ENCODE measurements at regions not wholly inside any gene's neighbourhood (a gene's known extent, or its start where the extent isn't known, plus 50 kb on each side); places are given as distances from the start of the nearest gene placed in this dataset.
"Not testable (repeated sequence)": the region's sequence is repeated elsewhere in the genome, so short reads cannot be mapped to it uniquely, and the experiment has no call there.

DNA sequence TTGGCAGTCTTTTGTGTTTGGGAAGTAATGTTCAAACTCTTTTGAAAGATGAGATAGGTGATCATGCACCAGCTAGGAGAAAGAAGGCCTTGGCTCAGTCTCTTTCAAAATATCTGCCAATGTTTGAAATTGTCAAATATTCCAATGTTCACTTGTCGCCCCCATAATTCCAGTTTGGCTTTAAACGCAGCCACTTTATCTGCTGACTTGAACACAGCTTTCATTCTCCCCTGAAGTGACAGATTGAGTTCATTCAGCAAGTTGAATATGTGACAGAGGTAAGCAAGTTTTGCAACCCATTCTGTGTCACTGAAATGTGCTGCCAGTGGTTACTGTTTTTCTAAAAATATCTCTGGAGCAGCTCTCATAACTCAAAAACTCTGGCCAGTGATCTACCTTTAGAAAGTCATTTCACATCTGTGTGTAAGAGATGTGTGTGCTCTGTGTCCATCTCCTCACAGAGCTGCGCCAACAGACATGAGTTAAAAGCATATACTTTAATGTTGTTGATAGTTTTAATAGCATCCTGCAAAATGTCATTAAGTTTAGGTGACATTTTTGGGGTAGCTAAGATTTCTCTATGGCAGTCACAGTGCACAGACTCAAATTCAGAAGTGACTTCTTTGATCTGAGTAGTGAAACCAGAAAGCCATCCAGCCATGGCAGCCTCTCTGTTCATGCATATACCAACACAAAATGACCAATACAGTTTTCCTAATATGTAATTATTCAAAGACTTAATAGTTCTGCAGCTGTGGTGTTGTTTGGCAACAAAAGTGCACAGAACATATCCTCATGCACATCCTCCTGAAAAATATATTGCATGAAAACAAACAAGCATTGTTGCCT lies 614.3 kb upstream of the MIS18BP1 start:
- no peak for DNase-seq (ENCODE audit: low spot score)

DNA sequence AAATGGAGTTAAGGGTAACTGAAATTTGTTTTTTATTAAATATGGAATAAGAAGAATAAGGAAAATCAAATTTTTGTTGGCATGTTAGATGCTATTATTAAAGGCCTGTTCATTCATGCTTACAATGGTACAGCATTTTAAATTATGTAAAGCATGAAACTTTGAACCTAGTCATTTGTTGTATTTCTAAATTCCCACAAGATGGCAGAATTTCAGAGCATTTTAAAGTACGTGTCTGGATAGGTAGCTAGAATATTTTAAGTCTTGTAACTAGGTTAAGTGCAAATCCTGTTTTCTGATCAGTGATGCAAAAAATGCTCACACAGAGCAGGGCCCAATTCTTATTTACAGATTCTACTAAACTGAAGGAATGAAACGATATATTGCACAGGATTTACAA lies 585.6 kb upstream of the MIS18BP1 start:
- no peak for DNase-seq (ENCODE audit: low spot score)

DNA sequence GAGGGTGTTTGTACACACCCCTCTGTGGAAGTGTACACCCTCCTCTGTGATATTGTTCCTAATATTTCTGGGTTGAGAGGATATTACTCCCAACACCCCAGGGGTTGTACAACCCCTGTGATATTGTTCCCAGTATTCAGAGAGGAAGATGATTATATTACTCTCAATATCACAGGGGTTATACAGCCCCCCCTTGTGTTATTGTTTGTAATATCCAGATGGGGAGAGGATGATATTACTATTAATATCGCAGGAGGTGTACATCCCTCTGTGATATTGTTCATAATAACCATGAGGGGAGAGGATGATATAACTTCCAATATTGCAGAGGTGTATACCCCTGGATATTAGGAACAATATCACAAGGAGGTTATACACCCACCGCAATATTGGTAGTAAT lies 566.1 kb upstream of the MIS18BP1 start:
- no peak for DNase-seq (ENCODE audit: low spot score)

DNA sequence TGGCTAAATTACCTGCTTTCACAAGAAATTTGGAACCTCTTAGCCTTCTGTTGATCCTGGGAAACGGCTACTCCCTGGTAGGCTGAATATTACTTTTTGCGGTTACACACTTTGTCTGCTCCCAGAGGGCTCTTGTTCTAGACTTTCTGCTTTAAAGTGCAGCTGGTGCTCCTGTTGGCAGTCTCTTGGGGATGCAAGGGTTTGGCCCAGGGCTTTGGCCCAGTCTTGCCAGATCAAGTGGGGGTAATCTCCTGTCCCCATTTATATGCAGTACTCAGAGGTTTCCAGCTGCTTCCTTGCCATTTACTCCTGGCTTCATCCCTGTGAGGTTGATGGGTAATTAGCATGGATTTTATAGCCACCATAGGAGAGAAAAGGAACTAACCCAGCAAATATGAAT lies 558.2 kb upstream of the MIS18BP1 start:
- no peak for DNase-seq (ENCODE audit: low spot score)

GRCh38 chr14:45810152-45810872 lies 557.3 kb upstream of the MIS18BP1 start:
- DNase-seq (ENCODE audit: low spot score) = no peak

GRCh38 chr14:45807178-45807899 lies 554.3 kb upstream of the MIS18BP1 start:
- DNase-seq (ENCODE audit: low spot score) = no peak

DNA sequence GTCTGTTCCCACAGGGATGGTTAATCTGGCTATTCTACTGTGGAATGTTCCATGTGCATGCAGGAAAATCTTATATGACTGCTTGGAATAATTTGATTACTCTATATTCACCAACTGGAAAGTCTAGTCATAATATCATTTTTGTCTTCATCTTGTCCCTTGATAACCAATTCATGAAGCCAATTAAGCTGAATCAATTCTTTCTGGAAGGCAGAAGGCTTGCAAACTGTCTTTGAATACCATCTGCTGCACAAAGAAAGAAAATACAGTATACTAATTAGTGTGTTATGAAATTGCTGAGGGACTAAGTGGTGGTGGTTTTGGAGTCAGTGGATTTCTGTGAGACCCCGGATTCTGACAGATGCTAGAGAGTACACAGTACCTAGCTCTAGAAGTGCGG lies 546.5 kb upstream of the MIS18BP1 start:
- no peak for DNase-seq (ENCODE audit: low spot score)

- no peak for DNase-seq (ENCODE audit: low spot score)
Measured at GRCh38 chr14:45798659-45799058, 545.7 kb upstream of the MIS18BP1 start.

GRCh38 chr14:45796006-45796405 lies 543.0 kb upstream of the MIS18BP1 start:
- not testable (repeated sequence) for DNase-seq (ENCODE audit: low spot score)

DNA sequence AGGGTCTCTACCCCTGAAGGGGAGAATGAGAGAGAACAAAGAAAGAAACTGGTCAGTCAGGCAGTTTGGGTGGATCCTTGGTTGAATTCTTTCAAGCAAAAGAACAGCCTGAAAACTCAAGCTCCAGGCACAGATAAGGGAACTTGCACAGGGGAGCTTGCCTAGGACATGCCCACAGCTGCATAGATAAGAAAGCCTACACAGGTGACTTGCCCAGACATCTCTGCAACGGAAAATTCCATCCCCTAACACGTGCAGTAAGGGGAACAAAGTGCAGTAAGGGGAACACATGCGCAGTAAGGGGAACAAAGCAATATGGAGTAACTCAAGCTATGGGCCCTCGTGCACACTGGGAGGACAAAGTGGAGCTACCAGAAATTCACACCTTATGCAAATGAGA lies 540.1 kb upstream of the MIS18BP1 start:
- no peak for DNase-seq (ENCODE audit: low spot score)

DNA sequence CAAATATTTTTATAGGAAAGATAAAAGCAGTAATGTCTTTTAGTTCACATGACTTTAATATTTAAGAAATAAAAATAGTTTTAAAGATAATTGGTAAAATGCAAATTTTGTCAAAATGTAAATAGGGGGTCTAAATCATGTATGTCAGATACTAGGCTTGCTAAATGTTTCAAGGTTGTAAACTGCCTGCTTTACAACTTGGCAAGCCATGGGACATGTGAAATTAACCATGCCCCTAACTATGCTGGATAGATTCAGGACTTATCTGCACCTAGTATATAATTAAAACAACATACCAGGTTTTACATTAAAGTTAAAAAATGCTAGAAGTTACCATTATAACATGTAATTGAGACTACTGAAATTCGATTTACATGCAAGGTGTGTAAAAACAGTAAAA lies 537.3 kb upstream of the MIS18BP1 start:
- no peak for DNase-seq (ENCODE audit: low spot score)

- no peak for DNase-seq (ENCODE audit: low spot score)
Measured at GRCh38 chr14:45787167-45787566, 534.2 kb upstream of the MIS18BP1 start.

DNA sequence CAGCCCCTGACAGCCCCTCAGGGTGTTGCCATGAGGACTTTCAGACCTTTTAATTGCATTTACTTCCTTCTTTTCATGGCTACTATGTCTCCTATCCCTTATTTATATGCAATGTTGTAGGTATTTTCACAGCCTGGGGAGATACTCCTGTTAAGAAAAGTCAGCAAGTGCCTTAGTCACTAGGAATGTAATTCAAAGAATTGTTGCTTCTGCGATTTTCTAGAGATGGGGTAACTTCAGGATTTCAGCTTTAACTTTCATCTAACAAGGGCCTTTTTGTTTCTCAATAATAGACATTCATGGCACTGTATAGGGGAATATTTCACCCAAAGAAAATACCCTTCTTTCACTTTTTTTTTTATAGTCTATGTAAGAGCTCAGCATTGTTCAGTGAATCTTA lies 533.3 kb upstream of the MIS18BP1 start:
- no peak for DNase-seq (ENCODE audit: low spot score)

- no peak for DNase-seq (ENCODE audit: low spot score)
Measured at GRCh38 chr14:45785240-45785639, 532.2 kb upstream of the MIS18BP1 start.

DNA sequence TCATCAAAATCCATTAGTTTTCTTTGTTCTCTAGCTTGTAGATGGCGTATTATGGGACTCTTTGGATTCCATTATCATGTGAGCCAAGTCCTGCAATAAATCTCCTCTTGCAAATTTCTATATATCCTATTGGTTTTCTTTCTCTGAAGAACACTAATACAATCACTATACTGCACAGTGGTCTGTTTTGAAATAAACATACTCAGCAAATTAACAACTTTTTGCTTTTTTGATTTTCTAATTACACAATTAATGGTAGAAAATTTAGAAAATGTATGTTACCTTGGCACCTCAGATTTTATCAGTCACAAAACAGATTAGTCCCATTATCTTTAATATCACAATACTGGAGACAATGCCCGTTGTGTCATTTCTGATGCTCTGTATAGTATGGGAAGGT lies 513.2 kb upstream of the MIS18BP1 start:
- no peak for DNase-seq (ENCODE audit: low spot score)

- DNase-seq (ENCODE audit: low spot score) = no peak
Measured at GRCh38 chr14:45757655-45758054, 504.7 kb upstream of the MIS18BP1 start.

GRCh38 chr14:45756412-45756811 lies 503.4 kb upstream of the MIS18BP1 start:
- DNase-seq (ENCODE audit: low spot score) = not testable (repeated sequence)

GRCh38 chr14:45743884-45744283 lies 490.9 kb upstream of the MIS18BP1 start:
- no peak for DNase-seq (ENCODE audit: low spot score)

- DNase-seq (ENCODE audit: low spot score) = no peak
Measured at GRCh38 chr14:45742187-45742586, 489.2 kb upstream of the MIS18BP1 start.

- no peak for DNase-seq (ENCODE audit: low spot score)
Measured at GRCh38 chr14:45728434-45729225, 475.6 kb upstream of the MIS18BP1 start.

- no peak for DNase-seq (ENCODE audit: low spot score)
Measured at GRCh38 chr14:45727133-45727532, 474.1 kb upstream of the MIS18BP1 start.

GRCh38 chr14:45721472-45721871 lies 468.5 kb upstream of the MIS18BP1 start:
- DNase-seq (ENCODE audit: low spot score) = no peak
